C4-2B (cell line): ENCODE measurements at regions not wholly inside any gene's neighbourhood (a gene's known extent, or its start where the extent isn't known, plus 50 kb on each side); places are given as distances from the start of the nearest gene placed in this dataset.

Experiments used
- H3K27ac ChIP-seq: fragments of 450-650 bp; 2 replicates; pipeline ENCODE4 v1.5.1; 2017
- CTCF ChIP-seq: fragments of 450-650 bp; conservative IDR thresholded peaks from 2 replicates; pipeline ENCODE4 v1.5.1; 2017; ENCODE audit warnings: mild to moderate bottlenecking
- ZFX ChIP-seq: fragments of 450-650 bp; IDR thresholded peaks from 2 replicates; pipeline ENCODE4 v1.6.1; 2017

- TF ChIP-seq CTCF = no peak
- TF ChIP-seq ZFX = no peak
Measured at GRCh38 chr12:24407884-24408283, 458.4 kb upstream of the SOX5 start.

GRCh38 chr12:24404086-24404815, 454.8 kb upstream of the SOX5 start:
- no peak for TF ChIP-seq ZFX
- no peak for TF ChIP-seq CTCF
- H3K27ac ChIP-seq = no peak overlapping the region

More at GRCh38 chr12:24407884-24408283, 458.4 kb upstream of the SOX5 start:
- H3K27ac ChIP-seq = no peak overlapping the region

- no peak for TF ChIP-seq ZFX
- no peak for TF ChIP-seq CTCF
- no peak overlapping the region for H3K27ac ChIP-seq
Measured at GRCh38 chr12:24400533-24400932, 451.1 kb upstream of the SOX5 start.

- TF ChIP-seq CTCF = no peak
- TF ChIP-seq ZFX = no peak
- H3K27ac ChIP-seq = no peak overlapping the region
Measured at GRCh38 chr12:24398605-24399004, 449.1 kb upstream of the SOX5 start.

- TF ChIP-seq ZFX (no peak), CTCF (no peak)
Measured at GRCh38 chr12:24396224-24396623, 446.8 kb upstream of the SOX5 start.

GRCh38 chr12:24394246-24394645, 444.8 kb upstream of the SOX5 start:
- H3K27ac ChIP-seq = no peak overlapping the region
- no peak for TF ChIP-seq ZFX
- no peak for TF ChIP-seq CTCF

More at GRCh38 chr12:24396224-24396623, 446.8 kb upstream of the SOX5 start:
- no peak overlapping the region for H3K27ac ChIP-seq

- H3K27ac ChIP-seq = no peak overlapping the region
- no peak for TF ChIP-seq CTCF
- no peak for TF ChIP-seq ZFX
Measured at GRCh38 chr12:24393071-24393470, 443.6 kb upstream of the SOX5 start.
